Testis (tissue), 2 donors: ENCODE measurements at regions not wholly inside any gene's neighbourhood (a gene's known extent, or its start where the extent isn't known, plus 50 kb on each side); places are given as distances from the start of the nearest gene placed in this dataset.

Experiments
- CTCF ChIP-seq, 3 experiments: fragments of 450-650 bp in 2 of 3; fragments of 200-600 bp in 1 of 3; sonication (generic) in 1 of 3; IDR thresholded peaks; one replicate each; pipeline ENCODE4 v1.5.1; 2016 to 2019; ENCODE audit warnings: antibody characterized with exemption in 3 of 3, mild to moderate bottlenecking in 2 of 3, moderate library complexity in 1 of 3
- POLR2A ChIP-seq: fragments of 450-650 bp; IDR thresholded peaks from one replicate; pipeline ENCODE4 v1.6.1; 2017; ENCODE audit warnings: antibody characterized with exemption, mild to moderate bottlenecking, moderate library complexity

DNA sequence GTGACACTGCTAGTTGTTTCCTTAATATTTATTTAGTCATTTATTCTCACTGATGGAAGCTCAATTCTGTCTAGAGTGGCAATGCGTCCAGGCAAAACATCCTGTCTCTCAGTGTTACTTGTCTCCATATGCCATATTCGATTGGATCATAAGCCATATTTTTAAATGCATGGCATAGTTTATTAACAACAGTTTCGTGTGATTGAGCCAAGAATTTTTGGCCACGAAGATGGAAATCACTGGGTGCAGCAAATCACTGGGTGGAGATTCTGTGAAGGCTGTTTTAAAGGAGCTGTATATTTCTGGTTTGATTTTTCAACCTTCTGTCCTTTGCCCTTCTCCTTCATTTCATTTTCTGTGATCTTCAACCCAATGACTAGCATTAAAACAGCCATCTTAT lies 205.2 kb downstream of the JRKL start:
- TF ChIP-seq CTCF (IDR thresholded peaks at IDR 0.05), result no peak
- TF ChIP-seq POLR2A, result no peak
